Stimulated activated CD4-positive, alpha-beta T cell treated with anti-CD3 and anti-CD28 coated beads, TNF-alpha, amount 100 ng/mL, for 48 hours (primary cell): ENCODE measurements at regions not wholly inside any gene's neighbourhood (a gene's known extent, or its start where the extent isn't known, plus 50 kb on each side); places are given as distances from the start of the nearest gene placed in this dataset.

Experiments
- DNase-seq, 3 donors: peaks; one replicate each; pipeline ENCODE4 v3.0.0-alpha.2; 2020; ENCODE audit warnings: low read depth in 3 of 3

DNA sequence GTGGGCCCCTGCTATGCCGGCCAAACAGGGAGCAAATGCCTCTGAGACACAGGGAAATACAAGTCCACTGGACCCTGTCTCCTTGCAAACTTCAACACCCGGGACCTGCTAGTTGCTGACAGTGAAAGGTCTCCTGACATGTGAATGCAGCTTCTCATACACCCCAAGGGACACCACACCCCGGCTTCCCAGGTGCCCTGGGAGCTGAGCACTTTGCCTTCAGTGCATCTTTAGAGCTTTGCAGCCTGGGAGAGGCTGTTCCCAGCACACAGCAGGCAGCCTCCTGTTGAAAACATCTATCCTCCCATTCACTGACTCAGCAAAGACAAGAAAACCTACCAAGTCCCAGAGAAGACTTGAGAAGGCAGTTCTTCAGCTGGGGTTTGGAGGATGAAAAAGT is 143.4 kb downstream of the COL6A3 start:
- no peak for DNase-seq

DNA sequence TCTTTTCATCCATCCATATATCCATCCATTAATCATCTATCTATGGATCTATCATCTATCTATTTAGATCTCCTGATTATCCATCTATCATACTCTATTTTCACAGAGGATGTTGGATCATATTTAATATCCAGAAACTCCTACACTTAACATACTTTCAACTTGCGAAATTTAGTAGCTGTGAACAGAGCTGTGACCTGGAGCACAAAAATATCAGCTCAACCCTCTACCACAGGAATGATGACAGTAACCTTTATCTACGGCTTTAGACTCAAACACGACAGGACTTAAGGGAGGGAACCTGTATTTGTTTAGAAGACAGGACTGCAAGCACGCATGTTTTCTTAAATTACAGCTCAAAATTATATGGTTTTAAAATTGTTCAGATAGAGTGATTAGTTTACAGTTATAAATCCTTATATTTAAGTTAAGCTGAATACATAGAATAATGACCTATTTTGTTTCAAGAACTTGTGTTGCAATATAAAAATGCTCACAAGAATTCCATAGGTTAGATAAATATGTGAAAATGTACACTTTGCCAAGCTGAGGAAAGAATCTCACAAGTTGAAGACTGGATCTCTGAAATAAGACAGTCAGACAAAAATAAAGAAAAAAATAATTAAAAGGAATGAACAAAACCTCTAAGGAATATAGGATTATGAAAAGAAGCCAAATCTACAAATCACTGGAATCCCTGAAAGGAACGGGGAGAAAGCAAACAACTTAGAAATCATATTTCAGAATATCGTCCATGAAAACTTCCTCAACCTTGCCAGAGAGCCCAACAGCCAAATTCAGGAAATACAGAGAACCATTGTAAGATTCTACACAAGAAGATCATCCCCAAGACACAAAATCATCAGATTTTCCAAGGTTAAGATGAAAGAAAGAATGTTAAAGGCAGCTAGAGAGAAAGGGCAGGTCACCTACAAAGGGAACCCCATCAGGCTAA is 142.0 kb downstream of the COL6A3 start:
- DNase-seq = no peak
